HG03439 (cell line): ENCODE measurements at regions not wholly inside any gene's neighbourhood (a gene's known extent, or its start where the extent isn't known, plus 50 kb on each side); places are given as distances from the start of the nearest gene placed in this dataset.

ENCODE experiments used
- ATAC-seq: cut with Tn5 transposase; IDR thresholded peaks from one replicate; pipeline ENCODE4 v1.9.1; 2021; ENCODE audit warnings: mild to moderate bottlenecking, moderate library complexity; ENCODE audit not compliant: unreplicated experiment

GRCh38 chr18:54531402-54532065, 59.5 kb upstream of the DYNAP start:
- no peak for ATAC-seq

- ATAC-seq, result no peak
Measured at GRCh38 chr18:54532222-54532621, 58.8 kb upstream of the DYNAP start.

- ATAC-seq, result no peak
Measured at GRCh38 chr18:54532962-54533361, 58.1 kb upstream of the DYNAP start.
